OCI-LY1 (cell line): ENCODE measurements at regions not wholly inside any gene's neighbourhood (a gene's known extent, or its start where the extent isn't known, plus 50 kb on each side); places are given as distances from the start of the nearest gene placed in this dataset.

Experiments used
- EZH2 ChIP-seq: fragments of 200-600 bp; sonication (generic), shearing (Covaris generic); IDR thresholded peaks from 2 replicates; pipeline ENCODE4 v1.8.0; 2017; ENCODE audit warnings: borderline replicate concordance, mixed run types, mild to moderate bottlenecking, antibody characterized with exemption, low read length, moderate library complexity, mixed read lengths
- TF ChIP-seq, protein P1 (sequence below): fragments of 200-600 bp; sonication (generic), shearing (Covaris generic); IDR thresholded peaks from 2 replicates; pipeline ENCODE4 v1.5.1; 2017; ENCODE audit warnings: mild to moderate bottlenecking, antibody characterized with exemption, low read length, moderate library complexity, mixed read lengths

DNA sequence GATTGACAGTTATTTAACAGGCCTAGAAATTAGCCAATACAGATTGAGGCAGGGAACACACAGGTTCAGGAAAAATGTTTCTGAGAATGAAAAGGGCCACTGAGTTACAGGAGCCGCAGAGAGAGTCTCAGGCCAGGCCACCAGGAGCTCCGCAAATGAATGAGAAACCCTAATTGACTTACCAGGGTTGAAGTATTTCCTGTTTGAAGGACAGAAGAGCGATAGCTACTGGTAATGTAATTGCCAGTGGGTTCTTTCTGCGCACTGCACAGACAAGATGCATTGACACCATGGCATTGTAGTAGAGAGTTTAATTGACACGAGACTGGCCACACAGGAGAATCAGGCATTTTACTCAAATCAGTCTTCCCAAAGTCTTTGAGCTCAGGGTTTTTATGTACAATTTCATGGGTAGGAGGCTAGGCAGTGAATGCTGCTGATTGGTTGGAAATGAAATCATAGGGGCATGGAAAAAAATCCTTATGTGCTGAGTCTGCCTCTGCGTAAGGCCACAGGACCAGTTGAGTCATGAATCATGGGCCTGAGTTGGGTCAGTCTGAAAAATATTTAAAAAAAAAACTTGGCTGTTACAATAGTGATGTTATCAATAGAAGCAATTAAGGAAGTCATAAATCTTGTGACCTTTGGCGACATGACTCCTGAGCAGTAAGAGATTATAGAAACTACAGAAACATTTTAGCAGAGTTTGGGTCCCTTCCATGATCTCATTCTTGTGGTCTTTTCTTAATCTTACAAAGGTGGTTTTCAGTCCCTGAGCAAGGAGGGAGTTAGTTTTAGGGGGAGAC, 203.8 kb downstream of the CASP12 start:
- TF ChIP-seq, protein P1, sequence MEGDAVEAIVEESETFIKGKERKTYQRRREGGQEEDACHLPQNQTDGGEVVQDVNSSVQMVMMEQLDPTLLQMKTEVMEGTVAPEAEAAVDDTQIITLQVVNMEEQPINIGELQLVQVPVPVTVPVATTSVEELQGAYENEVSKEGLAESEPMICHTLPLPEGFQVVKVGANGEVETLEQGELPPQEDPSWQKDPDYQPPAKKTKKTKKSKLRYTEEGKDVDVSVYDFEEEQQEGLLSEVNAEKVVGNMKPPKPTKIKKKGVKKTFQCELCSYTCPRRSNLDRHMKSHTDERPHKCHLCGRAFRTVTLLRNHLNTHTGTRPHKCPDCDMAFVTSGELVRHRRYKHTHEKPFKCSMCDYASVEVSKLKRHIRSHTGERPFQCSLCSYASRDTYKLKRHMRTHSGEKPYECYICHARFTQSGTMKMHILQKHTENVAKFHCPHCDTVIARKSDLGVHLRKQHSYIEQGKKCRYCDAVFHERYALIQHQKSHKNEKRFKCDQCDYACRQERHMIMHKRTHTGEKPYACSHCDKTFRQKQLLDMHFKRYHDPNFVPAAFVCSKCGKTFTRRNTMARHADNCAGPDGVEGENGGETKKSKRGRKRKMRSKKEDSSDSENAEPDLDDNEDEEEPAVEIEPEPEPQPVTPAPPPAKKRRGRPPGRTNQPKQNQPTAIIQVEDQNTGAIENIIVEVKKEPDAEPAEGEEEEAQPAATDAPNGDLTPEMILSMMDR: no peak
- no peak for TF ChIP-seq EZH2
